Erythroblast (primary cell): ENCODE measurements at regions not wholly inside any gene's neighbourhood (a gene's known extent, or its start where the extent isn't known, plus 50 kb on each side); places are given as distances from the start of the nearest gene placed in this dataset.

Experiments used
- GATA1 ChIP-seq: IDR thresholded peaks from 2 replicates; pipeline ENCODE4 v1.6.1; 2011; ENCODE audit warnings: low read depth, mild to moderate bottlenecking, control low read depth, low read length, moderate library complexity
- POLR2A ChIP-seq: IDR thresholded peaks from 2 replicates; pipeline ENCODE4 v1.6.1; 2011; ENCODE audit warnings: mild to moderate bottlenecking, low read length

DNA sequence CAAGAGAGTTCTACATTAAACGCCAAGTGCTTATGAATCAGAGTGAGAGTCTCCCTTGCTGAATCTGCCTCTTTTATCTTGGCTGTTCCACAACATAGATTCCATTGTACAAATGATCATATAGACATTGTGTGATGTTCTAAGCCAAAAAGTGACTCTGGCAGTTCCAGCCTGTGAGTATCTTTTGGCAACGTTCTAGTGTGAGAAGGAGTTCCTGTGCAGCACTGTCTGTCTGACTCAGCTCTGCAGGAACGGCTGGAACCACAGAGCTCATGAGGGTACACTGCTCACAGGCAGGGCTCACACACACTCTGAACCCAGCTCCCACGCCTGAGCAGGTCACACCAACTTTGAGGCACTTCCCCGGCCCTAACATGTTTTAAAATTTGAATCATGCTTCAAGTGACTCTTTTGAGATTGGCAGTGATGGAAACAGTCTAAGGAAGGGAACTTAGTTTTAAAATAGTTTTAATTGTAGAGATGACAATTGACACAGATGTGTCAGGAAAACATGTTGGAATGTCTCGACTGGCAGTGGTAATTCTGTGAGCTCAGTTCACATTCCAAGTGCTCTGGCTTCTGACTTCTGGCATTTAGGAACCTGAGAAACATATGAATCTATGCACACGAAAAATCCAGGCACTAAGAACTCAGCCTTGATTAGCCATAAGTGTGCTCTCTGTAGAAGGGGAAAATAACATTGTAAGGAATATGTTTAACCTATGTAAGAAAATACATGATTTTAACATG lies 272.0 kb downstream of the UQCRFS1 start:
- TF ChIP-seq POLR2A (no peak), GATA1 (no peak)
